ENCODE measurements at regions not wholly inside any gene's neighbourhood (a gene's known extent, or its start where the extent isn't known, plus 50 kb on each side); places are given as distances from the start of the nearest gene placed in this dataset.

DNA sequence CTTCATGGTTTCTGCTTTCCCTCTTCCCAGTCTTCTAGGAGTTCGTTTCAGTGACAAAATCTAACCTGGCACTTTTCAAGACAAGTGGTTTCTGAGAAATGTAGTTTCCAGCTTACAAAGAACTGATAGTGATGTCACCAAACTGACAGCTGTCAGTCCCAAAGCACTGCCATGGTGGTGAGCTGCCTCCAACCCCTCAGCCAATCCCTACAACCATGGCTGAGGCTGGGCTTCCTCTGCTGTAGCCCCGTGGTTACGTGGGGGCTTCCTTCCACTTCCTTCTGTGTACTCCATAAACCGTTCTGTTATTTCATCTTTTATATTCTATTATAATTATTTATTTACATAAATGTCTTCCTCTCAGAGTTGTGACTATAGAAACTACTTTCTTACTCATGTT, 198.6 kb upstream of the AGA start:
- no peak for TF ChIP-seq POLR2A (IDR thresholded peaks at IDR 0.05; ENCODE audit: low read length)
- TF ChIP-seq GATA1 (IDR thresholded peaks at IDR 0.05; ENCODE audit: low read depth, low read length), result no peak

All from erythroblast (primary cell).